Fibroblast of the conjunctiva (primary cell): ENCODE measurements at regions not wholly inside any gene's neighbourhood (a gene's known extent, or its start where the extent isn't known, plus 50 kb on each side); places are given as distances from the start of the nearest gene placed in this dataset.
A peak's percentile ranks its signal among the peaks of the same experiment; 100 is the strongest.
"Not testable (repeated sequence)": the region's sequence is repeated elsewhere in the genome, so short reads cannot be mapped to it uniquely, and the experiment has no call there.

Source experiments
- DNase-seq: peaks from one replicate; pipeline ENCODE4 v3.0.0-alpha.2; 2010; ENCODE audit warnings: low read depth

GRCh38 chr12:131601499-131601898 is 109.4 kb upstream of the SFSWAP start:
- not testable (repeated sequence) for DNase-seq

- DNase-seq = no peak
Measured at GRCh38 chr12:131603106-131603938, 107.6 kb upstream of the SFSWAP start.

GRCh38 chr12:131603939-131604795 is 106.7 kb upstream of the SFSWAP start:
- DNase-seq = no peak

GRCh38 chr12:131604859-131605258 is 106.0 kb upstream of the SFSWAP start:
- DNase-seq = no peak

GRCh38 chr12:131605304-131605829 is 105.5 kb upstream of the SFSWAP start:
- DNase-seq = no peak

GRCh38 chr12:131606218-131606901 is 104.5 kb upstream of the SFSWAP start:
- no peak for DNase-seq

GRCh38 chr12:131607658-131608447 is 103.0 kb upstream of the SFSWAP start:
- DNase-seq = no peak

- DNase-seq = peak; percentile 49
Measured at GRCh38 chr12:131608740-131609690, 101.9 kb upstream of the SFSWAP start.

GRCh38 chr12:131609762-131610161 is 101.1 kb upstream of the SFSWAP start:
- DNase-seq = no peak

- DNase-seq = no peak
Measured at GRCh38 chr12:131610181-131610580, 100.7 kb upstream of the SFSWAP start.

- no peak for DNase-seq
Measured at GRCh38 chr12:131610891-131611290, 100.0 kb upstream of the SFSWAP start.

GRCh38 chr12:131611416-131612091 is 99.3 kb upstream of the SFSWAP start:
- DNase-seq = no peak

GRCh38 chr12:131612092-131612755 is 98.7 kb upstream of the SFSWAP start:
- no peak for DNase-seq

- no peak for DNase-seq
Measured at GRCh38 chr12:131613186-131613585, 97.7 kb upstream of the SFSWAP start.

- DNase-seq = no peak
Measured at GRCh38 chr12:131613678-131614077, 97.2 kb upstream of the SFSWAP start.

- no peak for DNase-seq
Measured at GRCh38 chr12:131615326-131616042, 95.4 kb upstream of the SFSWAP start.

- no peak for DNase-seq
Measured at GRCh38 chr12:131616043-131616700, 94.7 kb upstream of the SFSWAP start.

GRCh38 chr12:131616738-131617137 is 94.2 kb upstream of the SFSWAP start:
- DNase-seq = no peak
